HL-60 (cell line): ENCODE measurements at regions not wholly inside any gene's neighbourhood (a gene's known extent, or its start where the extent isn't known, plus 50 kb on each side); places are given as distances from the start of the nearest gene placed in this dataset.

ENCODE experiments used
- POLR2AphosphoS5 ChIP-seq: IDR thresholded peaks from 2 replicates; pipeline ENCODE4 v1.6.1; 2012; ENCODE audit warnings: low read depth
- TF ChIP-seq, protein P1 (sequence below): IDR thresholded peaks from one replicate; pipeline ENCODE4 v1.5.1; 2011; ENCODE audit warnings: low read length, control low read depth, inconsistent platforms; ENCODE audit not compliant: insufficient read depth
- TF ChIP-seq, protein P2 (sequence below): IDR thresholded peaks from 2 replicates; pipeline ENCODE4 v1.6.1; 2012; ENCODE audit warnings: low read depth; ENCODE audit not compliant: insufficient replicate concordance

DNA sequence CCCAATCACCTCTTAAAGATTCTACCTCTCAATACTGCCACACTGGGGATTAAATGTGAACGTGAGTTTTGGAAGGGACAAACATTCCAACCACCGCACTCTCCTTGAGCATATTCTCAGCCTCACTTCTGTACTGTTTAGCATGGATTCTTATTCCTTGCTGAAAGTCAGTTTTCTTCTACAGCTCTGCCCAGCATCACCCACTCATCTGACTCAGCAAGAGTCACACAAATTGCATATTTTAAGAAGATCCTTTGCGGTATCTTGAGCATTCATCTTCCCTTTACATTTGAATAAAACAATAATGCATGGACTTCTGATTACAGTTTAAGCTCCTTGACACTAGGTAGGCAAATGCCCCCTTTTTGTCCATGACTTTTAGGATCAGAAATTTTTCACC, 251.6 kb upstream of the MKLN1 start:
- TF ChIP-seq, protein P1, sequence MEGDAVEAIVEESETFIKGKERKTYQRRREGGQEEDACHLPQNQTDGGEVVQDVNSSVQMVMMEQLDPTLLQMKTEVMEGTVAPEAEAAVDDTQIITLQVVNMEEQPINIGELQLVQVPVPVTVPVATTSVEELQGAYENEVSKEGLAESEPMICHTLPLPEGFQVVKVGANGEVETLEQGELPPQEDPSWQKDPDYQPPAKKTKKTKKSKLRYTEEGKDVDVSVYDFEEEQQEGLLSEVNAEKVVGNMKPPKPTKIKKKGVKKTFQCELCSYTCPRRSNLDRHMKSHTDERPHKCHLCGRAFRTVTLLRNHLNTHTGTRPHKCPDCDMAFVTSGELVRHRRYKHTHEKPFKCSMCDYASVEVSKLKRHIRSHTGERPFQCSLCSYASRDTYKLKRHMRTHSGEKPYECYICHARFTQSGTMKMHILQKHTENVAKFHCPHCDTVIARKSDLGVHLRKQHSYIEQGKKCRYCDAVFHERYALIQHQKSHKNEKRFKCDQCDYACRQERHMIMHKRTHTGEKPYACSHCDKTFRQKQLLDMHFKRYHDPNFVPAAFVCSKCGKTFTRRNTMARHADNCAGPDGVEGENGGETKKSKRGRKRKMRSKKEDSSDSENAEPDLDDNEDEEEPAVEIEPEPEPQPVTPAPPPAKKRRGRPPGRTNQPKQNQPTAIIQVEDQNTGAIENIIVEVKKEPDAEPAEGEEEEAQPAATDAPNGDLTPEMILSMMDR = no peak
- TF ChIP-seq, protein P2, sequence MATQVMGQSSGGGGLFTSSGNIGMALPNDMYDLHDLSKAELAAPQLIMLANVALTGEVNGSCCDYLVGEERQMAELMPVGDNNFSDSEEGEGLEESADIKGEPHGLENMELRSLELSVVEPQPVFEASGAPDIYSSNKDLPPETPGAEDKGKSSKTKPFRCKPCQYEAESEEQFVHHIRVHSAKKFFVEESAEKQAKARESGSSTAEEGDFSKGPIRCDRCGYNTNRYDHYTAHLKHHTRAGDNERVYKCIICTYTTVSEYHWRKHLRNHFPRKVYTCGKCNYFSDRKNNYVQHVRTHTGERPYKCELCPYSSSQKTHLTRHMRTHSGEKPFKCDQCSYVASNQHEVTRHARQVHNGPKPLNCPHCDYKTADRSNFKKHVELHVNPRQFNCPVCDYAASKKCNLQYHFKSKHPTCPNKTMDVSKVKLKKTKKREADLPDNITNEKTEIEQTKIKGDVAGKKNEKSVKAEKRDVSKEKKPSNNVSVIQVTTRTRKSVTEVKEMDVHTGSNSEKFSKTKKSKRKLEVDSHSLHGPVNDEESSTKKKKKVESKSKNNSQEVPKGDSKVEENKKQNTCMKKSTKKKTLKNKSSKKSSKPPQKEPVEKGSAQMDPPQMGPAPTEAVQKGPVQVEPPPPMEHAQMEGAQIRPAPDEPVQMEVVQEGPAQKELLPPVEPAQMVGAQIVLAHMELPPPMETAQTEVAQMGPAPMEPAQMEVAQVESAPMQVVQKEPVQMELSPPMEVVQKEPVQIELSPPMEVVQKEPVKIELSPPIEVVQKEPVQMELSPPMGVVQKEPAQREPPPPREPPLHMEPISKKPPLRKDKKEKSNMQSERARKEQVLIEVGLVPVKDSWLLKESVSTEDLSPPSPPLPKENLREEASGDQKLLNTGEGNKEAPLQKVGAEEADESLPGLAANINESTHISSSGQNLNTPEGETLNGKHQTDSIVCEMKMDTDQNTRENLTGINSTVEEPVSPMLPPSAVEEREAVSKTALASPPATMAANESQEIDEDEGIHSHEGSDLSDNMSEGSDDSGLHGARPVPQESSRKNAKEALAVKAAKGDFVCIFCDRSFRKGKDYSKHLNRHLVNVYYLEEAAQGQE = no peak
- TF ChIP-seq POLR2AphosphoS5 = no peak
